CMK (cell line): ENCODE measurements at regions not wholly inside any gene's neighbourhood (a gene's known extent, or its start where the extent isn't known, plus 50 kb on each side); places are given as distances from the start of the nearest gene placed in this dataset.
"Not testable (repeated sequence)": the region's sequence is repeated elsewhere in the genome, so short reads cannot be mapped to it uniquely, and the experiment has no call there.

ENCODE experiments used
- DNase-seq: peaks from one replicate; pipeline ENCODE4 v3.0.0-alpha.2; 2010; ENCODE audit warnings: low read depth

- DNase-seq, result no peak
These were observed 544.3 kb upstream of the ARRDC3 start for GRCh38 chr5:91927439-91927838.

GRCh38 chr5:91925249-91925648, 542.1 kb upstream of the ARRDC3 start:
- no peak for DNase-seq

DNA sequence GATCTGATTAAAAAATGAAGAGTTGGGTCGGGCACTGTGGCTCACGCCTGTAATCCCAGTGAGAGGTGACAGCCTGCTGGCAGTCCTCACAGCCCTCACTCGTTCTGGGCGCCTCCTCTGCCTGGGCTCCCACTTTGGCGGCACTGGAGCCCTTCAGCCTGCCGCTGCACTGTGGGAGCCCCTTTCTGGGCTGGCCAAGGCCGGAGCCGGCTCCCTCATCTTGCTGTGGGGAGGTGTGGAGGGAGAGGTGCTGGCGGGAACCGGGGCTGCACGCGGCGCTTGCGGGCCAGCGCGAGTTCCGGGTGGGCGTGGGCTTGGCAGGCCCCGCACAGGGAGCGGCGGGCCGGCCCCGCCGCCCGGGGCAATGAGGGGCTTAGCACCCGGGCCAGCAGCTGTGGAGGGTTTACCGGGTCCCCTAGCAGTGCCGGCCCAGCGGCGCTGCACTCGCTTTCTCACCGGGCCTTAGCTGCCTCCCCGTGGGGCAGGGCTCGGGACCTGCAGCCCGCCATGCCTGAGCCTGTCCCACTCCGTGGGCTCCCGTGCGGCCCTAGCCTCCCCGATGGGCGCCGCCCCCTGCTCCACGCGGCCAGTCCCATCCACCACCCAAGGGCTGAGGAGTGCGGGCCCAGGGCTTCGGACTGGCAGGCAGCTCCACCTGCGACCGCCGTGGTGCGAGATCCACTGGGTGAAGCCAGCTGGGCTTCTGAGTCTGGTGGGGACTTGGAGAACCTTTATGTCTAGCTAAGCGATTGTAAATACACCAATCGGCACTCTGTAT, 534.1 kb upstream of the ARRDC3 start:
- DNase-seq, result not testable (repeated sequence)

- no peak for DNase-seq
These were observed 527.5 kb upstream of the ARRDC3 start for GRCh38 chr5:91910655-91911054.

DNA sequence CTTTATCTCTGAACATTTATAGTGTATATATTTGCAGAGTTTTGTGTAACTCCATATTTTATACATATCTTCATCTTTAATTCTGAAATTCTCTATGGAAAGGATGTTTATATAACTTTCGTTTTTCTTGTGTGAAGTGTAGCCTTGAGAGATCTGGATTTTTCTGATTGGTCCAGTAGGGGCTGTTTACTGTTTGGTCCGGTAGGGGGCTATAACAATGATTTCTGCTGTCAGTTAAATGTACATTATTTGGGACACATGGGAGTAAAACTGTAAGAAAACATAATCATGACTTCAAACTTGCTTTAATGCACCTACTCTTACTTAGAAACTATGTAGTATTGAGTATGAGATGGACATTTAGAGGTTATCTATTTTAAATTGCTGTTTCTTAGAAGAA, 527.1 kb upstream of the ARRDC3 start:
- DNase-seq, result no peak

- no peak for DNase-seq
These were observed 523.4 kb upstream of the ARRDC3 start for GRCh38 chr5:91906494-91906893.

- DNase-seq, result no peak
These were observed 522.9 kb upstream of the ARRDC3 start for GRCh38 chr5:91906027-91906426.

GRCh38 chr5:91898898-91899297, 515.8 kb upstream of the ARRDC3 start:
- no peak for DNase-seq

GRCh38 chr5:91898019-91898418, 514.9 kb upstream of the ARRDC3 start:
- DNase-seq, result no peak

DNA sequence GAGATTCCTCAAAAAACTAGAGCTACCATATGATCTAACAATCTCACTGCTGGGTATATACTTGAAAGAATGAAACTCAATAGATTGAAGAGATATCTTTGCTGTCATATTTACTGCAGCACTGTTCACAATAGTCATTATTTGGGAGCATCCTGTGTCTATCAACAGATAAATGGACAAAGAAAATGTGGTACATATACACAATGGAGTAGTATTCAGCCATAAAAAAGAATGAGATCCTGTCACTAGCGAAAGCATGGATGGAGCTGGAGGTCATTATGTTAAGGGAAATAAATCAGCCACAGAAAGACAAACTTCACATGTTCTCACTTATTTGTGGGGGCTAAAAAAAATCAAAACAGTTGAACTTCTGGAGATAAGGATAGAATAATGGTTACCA, 505.7 kb upstream of the ARRDC3 start:
- no peak for DNase-seq

DNA sequence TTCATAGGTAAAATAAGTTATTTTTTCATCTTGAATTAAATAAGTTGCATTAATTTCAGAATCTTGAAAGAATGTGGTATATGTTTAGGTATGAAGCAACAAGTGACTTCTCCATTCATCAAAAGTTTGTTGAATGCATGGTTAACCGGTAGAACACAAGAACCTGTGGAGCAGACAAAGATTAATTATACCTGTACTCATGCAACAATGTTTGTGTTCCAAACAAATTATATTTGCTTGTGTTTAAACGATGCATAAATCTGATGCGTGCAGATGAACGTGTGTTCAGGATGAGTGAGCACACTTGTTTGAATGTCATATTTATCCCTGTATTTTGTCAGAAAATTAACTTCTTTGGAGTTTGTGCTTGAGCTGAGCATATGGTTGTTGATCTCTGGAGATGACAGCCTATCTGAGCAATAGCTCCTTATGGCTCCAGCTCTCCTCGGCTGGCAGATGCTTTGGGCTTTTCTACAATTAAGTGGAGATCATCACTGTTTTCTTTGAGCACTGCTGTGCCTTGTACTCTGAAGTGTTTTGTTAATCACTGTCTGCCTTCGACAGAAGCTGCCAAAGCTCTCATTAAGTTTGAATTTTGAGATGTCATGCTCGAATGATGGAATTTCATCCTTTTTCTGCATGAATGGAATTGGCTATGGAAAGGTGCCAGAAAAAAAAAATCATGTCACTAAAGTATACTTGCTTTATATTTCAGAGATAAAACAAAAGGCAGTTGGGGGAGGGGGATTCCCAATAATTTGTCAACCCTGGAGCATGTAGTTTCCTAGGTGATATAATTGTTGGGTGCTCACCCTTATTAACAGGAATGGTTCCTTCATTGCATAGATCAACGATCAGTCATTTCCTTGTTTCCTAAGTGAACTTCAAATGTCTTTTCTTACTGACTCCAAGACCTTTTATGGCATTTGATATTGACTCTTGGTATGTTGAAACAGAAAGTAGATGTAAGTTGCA, 502.5 kb upstream of the ARRDC3 start:
- no peak for DNase-seq

DNA sequence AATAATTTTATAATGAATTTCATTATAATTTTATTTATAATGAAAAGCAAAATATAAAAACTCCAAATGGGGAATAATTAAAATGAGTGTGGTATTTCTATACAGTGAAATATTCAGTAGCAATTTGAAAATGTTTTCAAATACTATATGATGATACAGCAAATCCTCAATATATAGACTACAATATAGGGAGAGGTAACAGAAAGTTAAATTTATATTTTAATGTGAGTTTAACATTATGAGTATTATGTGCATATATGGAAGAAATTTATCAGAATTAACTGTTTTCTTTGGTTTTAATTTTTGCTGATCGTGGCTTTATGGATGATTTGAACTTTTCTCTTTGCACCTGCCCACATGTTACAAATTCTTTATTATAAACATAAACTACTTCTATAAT, 500.9 kb upstream of the ARRDC3 start:
- no peak for DNase-seq

DNA sequence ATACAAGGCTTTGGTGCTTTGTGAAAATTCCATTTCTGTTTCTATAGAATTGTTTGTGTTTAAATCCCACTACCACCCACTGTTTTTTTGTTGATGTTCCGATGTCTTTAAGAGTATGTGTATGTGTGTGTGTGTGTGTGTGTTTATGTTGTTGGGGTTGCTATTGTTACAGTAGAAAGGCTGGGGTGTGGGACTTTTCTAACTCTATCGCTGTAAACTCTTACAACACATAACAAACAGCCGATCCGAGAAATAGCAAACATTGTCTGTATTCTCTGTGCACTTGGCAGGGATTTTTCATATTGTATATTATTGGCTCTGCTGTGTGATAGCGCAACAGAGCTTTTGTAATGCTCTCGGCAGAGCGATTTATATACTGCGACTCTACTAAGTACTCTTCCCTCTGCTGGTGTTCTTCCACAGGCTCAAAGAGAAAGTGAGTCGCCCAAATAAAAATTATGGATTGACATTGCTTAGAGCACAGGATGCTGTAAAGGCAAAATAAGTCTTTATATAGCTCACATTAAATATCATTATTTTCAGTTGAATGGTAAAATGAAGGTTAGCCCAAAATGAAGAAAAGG, 492.2 kb upstream of the ARRDC3 start:
- no peak for DNase-seq

DNA sequence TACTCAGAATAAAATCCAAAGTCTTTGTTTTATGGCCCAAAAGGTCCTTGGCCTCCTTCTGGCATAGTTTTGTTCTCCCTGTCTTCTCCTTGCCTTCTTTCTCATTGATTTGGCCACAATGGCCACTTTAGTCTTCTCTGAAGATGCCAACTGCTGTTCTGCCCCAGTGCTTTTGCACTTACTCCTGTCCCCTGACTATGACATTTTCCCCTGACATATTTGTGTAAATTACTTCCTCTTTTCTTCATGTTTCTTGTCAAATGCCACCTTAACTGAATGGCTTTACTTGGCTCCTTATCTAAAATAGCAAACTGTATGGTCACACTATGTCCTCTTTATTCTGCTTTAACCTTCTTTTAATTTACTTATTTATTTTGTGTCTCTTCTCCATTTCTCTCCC, 484.7 kb upstream of the ARRDC3 start:
- no peak for DNase-seq

- DNase-seq, result no peak
These were observed 482.8 kb upstream of the ARRDC3 start for GRCh38 chr5:91865915-91866314.

DNA sequence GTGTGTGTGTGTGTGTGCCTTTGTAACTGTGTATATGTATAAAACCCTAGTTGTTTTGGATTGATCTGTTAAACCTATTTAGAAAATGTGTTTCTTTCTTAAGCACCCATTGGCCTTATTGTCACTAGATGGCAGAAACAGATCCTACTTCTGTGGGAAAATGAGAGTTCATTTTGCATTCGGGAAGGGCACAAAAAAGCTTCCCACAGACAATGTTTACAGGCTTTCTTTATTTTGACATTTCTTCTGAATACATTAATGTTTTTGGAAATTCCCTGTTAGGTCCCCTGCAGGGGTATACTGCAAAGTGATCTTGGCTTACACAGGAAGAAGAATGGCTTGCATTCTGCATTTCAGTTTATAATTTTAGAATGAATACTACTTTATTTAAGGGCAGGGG, 481.8 kb upstream of the ARRDC3 start:
- no peak for DNase-seq

DNA sequence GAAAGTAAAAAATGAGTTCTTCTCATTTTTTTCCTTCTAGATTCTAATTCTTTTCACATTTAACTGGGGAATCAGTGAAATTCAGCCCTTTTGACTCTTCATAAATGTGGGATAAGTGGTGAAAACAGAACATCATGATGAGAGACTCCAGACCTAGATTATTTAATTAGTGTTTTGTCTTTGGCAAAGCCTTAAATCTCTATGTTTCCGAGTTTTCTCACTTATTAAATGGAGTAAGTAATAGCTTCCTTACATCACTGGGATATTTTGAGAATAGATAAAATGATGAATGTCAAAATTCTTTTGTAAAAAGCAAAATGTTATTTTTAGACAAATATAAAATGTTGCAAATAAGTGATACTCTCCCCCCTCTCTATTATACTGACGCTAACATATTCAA, 468.6 kb upstream of the ARRDC3 start:
- no peak for DNase-seq

DNA sequence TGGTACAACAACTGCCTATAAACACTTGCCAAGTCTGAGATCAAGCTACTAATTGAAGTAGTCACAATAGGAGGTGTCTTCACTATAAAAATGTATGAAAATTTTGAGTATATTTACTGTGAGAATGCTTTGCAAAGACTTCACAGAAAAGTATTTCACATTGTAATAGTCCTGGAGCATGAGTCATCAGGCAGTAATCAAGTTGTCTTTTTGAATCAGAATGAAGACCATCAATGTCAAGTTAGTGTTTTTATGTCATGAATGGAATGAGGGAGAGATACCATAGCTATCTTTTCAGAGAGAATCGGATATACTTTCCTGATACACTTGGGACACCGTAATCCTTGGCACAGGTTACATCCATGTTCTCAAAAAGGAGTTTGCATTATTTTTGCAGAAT, 466.9 kb upstream of the ARRDC3 start:
- no peak for DNase-seq

- DNase-seq, result no peak
These were observed 466.0 kb upstream of the ARRDC3 start for GRCh38 chr5:91849069-91849468.

DNA sequence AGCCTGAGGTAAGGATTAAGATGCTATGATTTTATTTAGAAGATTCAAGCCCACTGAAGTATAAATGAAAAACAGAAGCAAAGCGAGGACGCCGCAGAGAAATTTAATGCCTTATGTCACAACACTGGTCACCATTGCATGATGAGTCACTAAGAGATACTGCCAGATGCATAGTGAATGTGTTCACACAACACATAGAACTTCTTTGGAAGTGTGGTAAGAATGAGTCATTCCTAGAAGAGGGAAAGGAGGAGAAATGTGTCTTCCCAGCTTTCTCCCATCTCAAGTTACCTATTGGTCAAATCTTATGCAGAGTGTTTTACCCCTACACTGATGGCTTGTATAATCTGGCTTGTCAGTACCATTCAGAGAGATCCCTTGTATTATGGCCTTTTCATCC, 465.3 kb upstream of the ARRDC3 start:
- no peak for DNase-seq

- no peak for DNase-seq
These were observed 458.3 kb upstream of the ARRDC3 start for GRCh38 chr5:91841423-91841822.

- no peak for DNase-seq
These were observed 457.3 kb upstream of the ARRDC3 start for GRCh38 chr5:91840412-91840811.

- no peak for DNase-seq
These were observed 456.6 kb upstream of the ARRDC3 start for GRCh38 chr5:91839721-91840120.
